ACC112 (cell line): ENCODE measurements at regions not wholly inside any gene's neighbourhood (a gene's known extent, or its start where the extent isn't known, plus 50 kb on each side); places are given as distances from the start of the nearest gene placed in this dataset.

Experiments
- H2AFZ ChIP-seq: fragments of 200-600 bp; sonication (generic); one replicate; pipeline ENCODE4 v1.6.0; 2017; ENCODE audit warnings: antibody characterized with exemption, low read length; ENCODE audit not compliant: unreplicated experiment
- H3K27ac ChIP-seq: fragments of 200-600 bp; sonication (generic); 2 replicates; pipeline ENCODE4 v1.5.1; 2014; ENCODE audit warnings: low read depth, mild to moderate bottlenecking, antibody characterized with exemption, low read length, moderate library complexity
- H3K27me3 ChIP-seq: fragments of 200-600 bp; sonication (generic); 2 replicates; pipeline ENCODE4 v1.6.1; 2014; ENCODE audit warnings: mild to moderate bottlenecking, antibody characterized with exemption, low read length, moderate library complexity, mixed read lengths; ENCODE audit not compliant: insufficient read depth
- H3K36me3 ChIP-seq: fragments of 200-600 bp; sonication (generic); 2 replicates; pipeline ENCODE4 v1.6.1; 2016; ENCODE audit warnings: mild to moderate bottlenecking, antibody characterized with exemption, low read length, moderate library complexity, mixed read lengths; ENCODE audit not compliant: insufficient read depth
- H3K4me1 ChIP-seq: fragments of 200-600 bp; sonication (generic); one replicate; pipeline ENCODE4 v1.6.1; 2016; ENCODE audit warnings: low read length, mixed read lengths; ENCODE audit not compliant: insufficient read depth, unreplicated experiment, control insufficient read depth
- H3K4me3 ChIP-seq: fragments of 200-600 bp; sonication (generic); 2 replicates; pipeline ENCODE4 v1.5.1; 2014; ENCODE audit warnings: mild to moderate bottlenecking, low read depth, low read length
- H3K79me2 ChIP-seq: fragments of 200-600 bp; sonication (generic); one replicate; pipeline ENCODE4 v1.6.0; 2016; ENCODE audit warnings: low read length; ENCODE audit not compliant: control insufficient read depth, unreplicated experiment, insufficient read depth

GRCh38 chr12:105455261-105455660 is 124.8 kb downstream of the C12orf75 start:
- no peak overlapping the region for H2AFZ ChIP-seq

GRCh38 chr12:105457026-105457425 is 126.5 kb downstream of the C12orf75 start:
- H2AFZ ChIP-seq = no peak overlapping the region
- peaks cover 9% of the 10 kb centered on the region for H3K4me1 ChIP-seq
- H3K27ac ChIP-seq = no peak overlapping the region
- H3K4me3 ChIP-seq = no peak overlapping the region
- no peaks in the 10 kb centered on the region for H3K36me3 ChIP-seq
- H3K27me3 ChIP-seq = no peaks in the 10 kb centered on the region
- no peaks in the 10 kb centered on the region for H3K79me2 ChIP-seq

More at GRCh38 chr12:105455261-105455660, 124.8 kb downstream of the C12orf75 start:
- H3K36me3 ChIP-seq = no peaks in the 10 kb centered on the region
- no peaks in the 10 kb centered on the region for H3K79me2 ChIP-seq
- H3K4me1 ChIP-seq = no peaks in the 10 kb centered on the region
- H3K27ac ChIP-seq = no peak overlapping the region
- H3K4me3 ChIP-seq = no peak overlapping the region
- no peaks in the 10 kb centered on the region for H3K27me3 ChIP-seq

GRCh38 chr12:105459760-105460330 is 129.4 kb downstream of the C12orf75 start:
- no peak overlapping the region for H3K4me3 ChIP-seq
- no peaks in the 10 kb centered on the region for H3K36me3 ChIP-seq
- no peaks in the 10 kb centered on the region for H3K27me3 ChIP-seq
- H2AFZ ChIP-seq = no peak overlapping the region
- H3K79me2 ChIP-seq = no peaks in the 10 kb centered on the region
- no peak overlapping the region for H3K27ac ChIP-seq
- H3K4me1 ChIP-seq = peaks cover 20% of the 10 kb centered on the region

- no peak overlapping the region for H3K4me3 ChIP-seq
- H3K36me3 ChIP-seq = no peaks in the 10 kb centered on the region
- no peaks in the 10 kb centered on the region for H3K27me3 ChIP-seq
- no peak overlapping the region for H3K27ac ChIP-seq
- H2AFZ ChIP-seq = no peak overlapping the region
- H3K4me1 ChIP-seq = peaks cover 20% of the 10 kb centered on the region
- H3K79me2 ChIP-seq = no peaks in the 10 kb centered on the region
Observed at GRCh38 chr12:105461271-105461943, 130.9 kb downstream of the C12orf75 start.

GRCh38 chr12:105461944-105462762 is 131.7 kb downstream of the C12orf75 start:
- Histone ChIP-seq H3K4me1 (peaks cover 20% of the 10 kb centered on the region), H2AFZ (no peak overlapping the region), H3K27ac (no peak overlapping the region), H3K79me2 (no peaks in the 10 kb centered on the region), H3K27me3 (no peaks in the 10 kb centered on the region), H3K4me3 (no peak overlapping the region), H3K36me3 (no peaks in the 10 kb centered on the region)

- no peaks in the 10 kb centered on the region for H3K36me3 ChIP-seq
- H2AFZ ChIP-seq = no peak overlapping the region
- peaks cover 20% of the 10 kb centered on the region for H3K4me1 ChIP-seq
- no peak overlapping the region for H3K27ac ChIP-seq
- no peaks in the 10 kb centered on the region for H3K79me2 ChIP-seq
- H3K27me3 ChIP-seq = no peaks in the 10 kb centered on the region
- no peak overlapping the region for H3K4me3 ChIP-seq
Observed at GRCh38 chr12:105462831-105463230, 132.3 kb downstream of the C12orf75 start.

GRCh38 chr12:105464406-105464805 is 133.9 kb downstream of the C12orf75 start:
- Histone ChIP-seq H3K4me3 (no peak overlapping the region), H3K36me3 (no peaks in the 10 kb centered on the region), H3K79me2 (no peaks in the 10 kb centered on the region), H3K27ac (no peak overlapping the region), H2AFZ (no peak overlapping the region), H3K4me1 (peaks cover 20% of the 10 kb centered on the region), H3K27me3 (no peaks in the 10 kb centered on the region)

- Histone ChIP-seq H3K36me3 (no peaks in the 10 kb centered on the region), H3K4me3 (no peak overlapping the region), H3K27ac (no peak overlapping the region), H3K79me2 (no peaks in the 10 kb centered on the region), H2AFZ (no peak overlapping the region), H3K4me1 (peaks cover 17% of the 10 kb centered on the region), H3K27me3 (no peaks in the 10 kb centered on the region)
Observed at GRCh38 chr12:105466231-105466900, 135.9 kb downstream of the C12orf75 start.

- no peaks in the 10 kb centered on the region for H3K36me3 ChIP-seq
- H3K4me1 ChIP-seq = peaks cover 11% of the 10 kb centered on the region
- H2AFZ ChIP-seq = no peak overlapping the region
- no peak overlapping the region for H3K27ac ChIP-seq
- no peaks in the 10 kb centered on the region for H3K27me3 ChIP-seq
- no peak overlapping the region for H3K4me3 ChIP-seq
- no peaks in the 10 kb centered on the region for H3K79me2 ChIP-seq
Observed at GRCh38 chr12:105466901-105467598, 136.6 kb downstream of the C12orf75 start.

GRCh38 chr12:105467710-105468366 is 137.3 kb downstream of the C12orf75 start:
- Histone ChIP-seq H3K36me3 (no peaks in the 10 kb centered on the region), H3K4me1 (peaks cover 3% of the 10 kb centered on the region), H3K27me3 (no peaks in the 10 kb centered on the region)

More at GRCh38 chr12:105467710-105468366, 137.3 kb downstream of the C12orf75 start:
- Histone ChIP-seq H3K27ac (no peak overlapping the region), H2AFZ (no peak overlapping the region), H3K4me3 (no peak overlapping the region), H3K79me2 (no peaks in the 10 kb centered on the region)
